ENCODE measurements at regions not wholly inside any gene's neighbourhood (a gene's known extent, or its start where the extent isn't known, plus 50 kb on each side); places are given as distances from the start of the nearest gene placed in this dataset.
"Not testable (repeated sequence)": the region's sequence is repeated elsewhere in the genome, so short reads cannot be mapped to it uniquely, and the experiment has no call there.

- Histone ChIP-seq H3K36me3 (ENCODE audit: control insufficient read depth in 5 of 5, insufficient read depth in 5 of 5, low read length in 5 of 5) (no peaks in the 10 kb centered on the region), H3K27ac (ENCODE audit: low read depth, low read length) (no peak overlapping the region), H3K9ac (ENCODE audit: low read length in 5 of 5) (no peak overlapping the region), H3K9me3 (ENCODE audit: control insufficient read depth in 5 of 5, low read length in 5 of 5) (peaks cover 0 to 3% (median 0%) of the 10 kb centered on the region in 5 donors), H3K4me3 (ENCODE audit: low read depth in 1 of 5, low read length in 5 of 5) (no peak overlapping the region), H3K27me3 (ENCODE audit: control insufficient read depth in 5 of 5, insufficient read depth in 4 of 5, low read length in 5 of 5) (no peaks in the 10 kb centered on the region), H3K4me1 (ENCODE audit: control insufficient read depth in 5 of 5, insufficient read depth in 5 of 5, low read length in 5 of 5) (no peaks in the 10 kb centered on the region)
Measured at GRCh38 chr3:167067787-167068161, 312.3 kb downstream of the ZBBX start.

GRCh38 chr3:167066977-167067786 lies 312.9 kb downstream of the ZBBX start:
- no peaks in the 10 kb centered on the region for H3K4me1 ChIP-seq (ENCODE audit: control insufficient read depth in 5 of 5, insufficient read depth in 5 of 5, low read length in 5 of 5)
- H3K36me3 ChIP-seq (ENCODE audit: control insufficient read depth in 5 of 5, insufficient read depth in 5 of 5, low read length in 5 of 5): no peaks in the 10 kb centered on the region
- no peaks in the 10 kb centered on the region for H3K27me3 ChIP-seq (ENCODE audit: control insufficient read depth in 5 of 5, insufficient read depth in 4 of 5, low read length in 5 of 5)
- no peak overlapping the region for H3K27ac ChIP-seq (ENCODE audit: low read depth, low read length)
- H3K4me3 ChIP-seq (ENCODE audit: low read depth in 1 of 5, low read length in 5 of 5): no peak overlapping the region
- no peak overlapping the region for H3K9ac ChIP-seq (ENCODE audit: low read length in 5 of 5)
- peaks cover 0 to 3% (median 0%) of the 10 kb centered on the region in 5 donors for H3K9me3 ChIP-seq (ENCODE audit: control insufficient read depth in 5 of 5, low read length in 5 of 5)

GRCh38 chr3:167057581-167057980 lies 322.5 kb downstream of the ZBBX start:
- no peaks in the 10 kb centered on the region for H3K4me1 ChIP-seq (ENCODE audit: control insufficient read depth in 5 of 5, insufficient read depth in 5 of 5, low read length in 5 of 5)
- H3K9ac ChIP-seq (ENCODE audit: low read length in 5 of 5): no peak overlapping the region
- H3K27ac ChIP-seq (ENCODE audit: low read depth, low read length): no peak overlapping the region
- no peak overlapping the region for H3K4me3 ChIP-seq (ENCODE audit: low read depth in 1 of 5, low read length in 5 of 5)
- H3K36me3 ChIP-seq (ENCODE audit: control insufficient read depth in 5 of 5, insufficient read depth in 5 of 5, low read length in 5 of 5): no peaks in the 10 kb centered on the region
- H3K9me3 ChIP-seq (ENCODE audit: control insufficient read depth in 5 of 5, low read length in 5 of 5): peaks cover 0 to 9% (median 4%) of the 10 kb centered on the region in 5 donors
- H3K27me3 ChIP-seq (ENCODE audit: control insufficient read depth in 5 of 5, insufficient read depth in 4 of 5, low read length in 5 of 5): no peaks in the 10 kb centered on the region

GRCh38 chr3:167054926-167055325 lies 325.2 kb downstream of the ZBBX start:
- no peak overlapping the region for H3K9ac ChIP-seq (ENCODE audit: low read length in 5 of 5)
- peaks cover 0 to 9% (median 4%) of the 10 kb centered on the region in 5 donors for H3K9me3 ChIP-seq (ENCODE audit: control insufficient read depth in 5 of 5, low read length in 5 of 5)
- no peaks in the 10 kb centered on the region for H3K36me3 ChIP-seq (ENCODE audit: control insufficient read depth in 5 of 5, insufficient read depth in 5 of 5, low read length in 5 of 5)
- H3K4me1 ChIP-seq (ENCODE audit: control insufficient read depth in 5 of 5, insufficient read depth in 5 of 5, low read length in 5 of 5): no peaks in the 10 kb centered on the region
- no peak overlapping the region for H3K27ac ChIP-seq (ENCODE audit: low read depth, low read length)
- no peak overlapping the region for H3K4me3 ChIP-seq (ENCODE audit: low read depth in 1 of 5, low read length in 5 of 5)
- no peaks in the 10 kb centered on the region for H3K27me3 ChIP-seq (ENCODE audit: control insufficient read depth in 5 of 5, insufficient read depth in 4 of 5, low read length in 5 of 5)

- no peaks in the 10 kb centered on the region for H3K27me3 ChIP-seq (ENCODE audit: control insufficient read depth in 5 of 5, insufficient read depth in 4 of 5, low read length in 5 of 5)
- H3K4me1 ChIP-seq (ENCODE audit: control insufficient read depth in 5 of 5, insufficient read depth in 5 of 5, low read length in 5 of 5): no peaks in the 10 kb centered on the region
- no peak overlapping the region for H3K27ac ChIP-seq (ENCODE audit: low read depth, low read length)
- H3K36me3 ChIP-seq (ENCODE audit: control insufficient read depth in 5 of 5, insufficient read depth in 5 of 5, low read length in 5 of 5): no peaks in the 10 kb centered on the region
- no peak overlapping the region for H3K9ac ChIP-seq (ENCODE audit: low read length in 5 of 5)
- no peak overlapping the region for H3K4me3 ChIP-seq (ENCODE audit: low read depth in 1 of 5, low read length in 5 of 5)
- H3K9me3 ChIP-seq (ENCODE audit: control insufficient read depth in 5 of 5, low read length in 5 of 5): peaks cover 0 to 6% (median 0%) of the 10 kb centered on the region in 5 donors
Measured at GRCh38 chr3:167051421-167051820, 328.7 kb downstream of the ZBBX start.

- Histone ChIP-seq H3K9me3 (ENCODE audit: control insufficient read depth in 5 of 5, low read length in 5 of 5) (no peaks in the 10 kb centered on the region), H3K27ac (ENCODE audit: low read depth, low read length) (no peak overlapping the region), H3K36me3 (ENCODE audit: control insufficient read depth in 5 of 5, insufficient read depth in 5 of 5, low read length in 5 of 5) (no peaks in the 10 kb centered on the region), H3K4me1 (ENCODE audit: control insufficient read depth in 5 of 5, insufficient read depth in 5 of 5, low read length in 5 of 5) (no peaks in the 10 kb centered on the region), H3K27me3 (ENCODE audit: control insufficient read depth in 5 of 5, insufficient read depth in 4 of 5, low read length in 5 of 5) (peaks cover 0 to 5% (median 0%) of the 10 kb centered on the region in 5 donors), H3K9ac (ENCODE audit: low read length in 5 of 5) (no peak overlapping the region), H3K4me3 (ENCODE audit: low read depth in 1 of 5, low read length in 5 of 5) (no peak overlapping the region)
Measured at GRCh38 chr3:167033866-167034265, 346.2 kb downstream of the ZBBX start.

- Histone ChIP-seq H3K27me3 (ENCODE audit: control insufficient read depth in 5 of 5, insufficient read depth in 4 of 5, low read length in 5 of 5) (peaks cover 0 to 5% (median 0%) of the 10 kb centered on the region in 5 donors), H3K9ac (ENCODE audit: low read length in 5 of 5) (no peak overlapping the region), H3K27ac (ENCODE audit: low read depth, low read length) (no peak overlapping the region), H3K36me3 (ENCODE audit: control insufficient read depth in 5 of 5, insufficient read depth in 5 of 5, low read length in 5 of 5) (no peaks in the 10 kb centered on the region), H3K4me3 (ENCODE audit: low read depth in 1 of 5, low read length in 5 of 5) (no peak overlapping the region), H3K9me3 (ENCODE audit: control insufficient read depth in 5 of 5, low read length in 5 of 5) (no peaks in the 10 kb centered on the region), H3K4me1 (ENCODE audit: control insufficient read depth in 5 of 5, insufficient read depth in 5 of 5, low read length in 5 of 5) (no peaks in the 10 kb centered on the region)
Measured at GRCh38 chr3:167032267-167032876, 347.7 kb downstream of the ZBBX start.

- Histone ChIP-seq H3K4me1 (ENCODE audit: control insufficient read depth in 5 of 5, insufficient read depth in 5 of 5, low read length in 5 of 5) (no peaks in the 10 kb centered on the region), H3K9ac (ENCODE audit: low read length in 5 of 5) (no peak overlapping the region), H3K27ac (ENCODE audit: low read depth, low read length) (no peak overlapping the region), H3K9me3 (ENCODE audit: control insufficient read depth in 5 of 5, low read length in 5 of 5) (no peaks in the 10 kb centered on the region), H3K4me3 (ENCODE audit: low read depth in 1 of 5, low read length in 5 of 5) (no peak overlapping the region), H3K27me3 (ENCODE audit: control insufficient read depth in 5 of 5, insufficient read depth in 4 of 5, low read length in 5 of 5) (peaks cover 0 to 5% (median 0%) of the 10 kb centered on the region in 5 donors), H3K36me3 (ENCODE audit: control insufficient read depth in 5 of 5, insufficient read depth in 5 of 5, low read length in 5 of 5) (no peaks in the 10 kb centered on the region)
Measured at GRCh38 chr3:167031364-167032049, 348.6 kb downstream of the ZBBX start.

GRCh38 chr3:167030082-167030725 lies 349.9 kb downstream of the ZBBX start:
- H3K9me3 ChIP-seq (ENCODE audit: control insufficient read depth in 5 of 5, low read length in 5 of 5): no peaks in the 10 kb centered on the region
- no peak overlapping the region for H3K4me3 ChIP-seq (ENCODE audit: low read depth in 1 of 5, low read length in 5 of 5)
- no peak overlapping the region for H3K27ac ChIP-seq (ENCODE audit: low read depth, low read length)
- H3K36me3 ChIP-seq (ENCODE audit: control insufficient read depth in 5 of 5, insufficient read depth in 5 of 5, low read length in 5 of 5): no peaks in the 10 kb centered on the region
- peaks cover 0 to 5% (median 0%) of the 10 kb centered on the region in 5 donors for H3K27me3 ChIP-seq (ENCODE audit: control insufficient read depth in 5 of 5, insufficient read depth in 4 of 5, low read length in 5 of 5)
- H3K9ac ChIP-seq (ENCODE audit: low read length in 5 of 5): no peak overlapping the region
- no peaks in the 10 kb centered on the region for H3K4me1 ChIP-seq (ENCODE audit: control insufficient read depth in 5 of 5, insufficient read depth in 5 of 5, low read length in 5 of 5)

- not testable (repeated sequence) for H3K27me3 ChIP-seq (ENCODE audit: control insufficient read depth in 5 of 5, insufficient read depth in 4 of 5, low read length in 5 of 5); H3K9ac ChIP-seq (ENCODE audit: low read length in 5 of 5); H3K36me3 ChIP-seq (ENCODE audit: control insufficient read depth in 5 of 5, insufficient read depth in 5 of 5, low read length in 5 of 5); H3K4me3 ChIP-seq (ENCODE audit: low read depth in 1 of 5, low read length in 5 of 5); H3K4me1 ChIP-seq (ENCODE audit: control insufficient read depth in 5 of 5, insufficient read depth in 5 of 5, low read length in 5 of 5); H3K27ac ChIP-seq (ENCODE audit: low read depth, low read length); H3K9me3 ChIP-seq (ENCODE audit: control insufficient read depth in 5 of 5, low read length in 5 of 5)
Measured at GRCh38 chr3:167019503-167019902, 360.6 kb downstream of the ZBBX start.
